Peyer's patch (tissue), 4 donors: ENCODE measurements at regions not wholly inside any gene's neighbourhood (a gene's known extent, or its start where the extent isn't known, plus 50 kb on each side); places are given as distances from the start of the nearest gene placed in this dataset.

Experiments
- DNase-seq, 3 donors: peaks; one replicate each; pipeline ENCODE4 v3.0.0-alpha.2; 2017 to 2019
- H3K27ac ChIP-seq, 4 donors: fragments of 200-600 bp; sonication (generic); one replicate each; pipeline ENCODE4 v1.5.1; 2016 to 2019
- H3K27me3 ChIP-seq, 2 donors: fragments of 200-600 bp; sonication (generic); one replicate each; pipeline ENCODE4 v1.5.1; 2019
- H3K36me3 ChIP-seq, 3 donors: fragments of 200-600 bp; sonication (generic); one replicate each; pipeline ENCODE4 v1.5.1; 2016 to 2019
- H3K4me1 ChIP-seq, 4 donors: fragments of 200-600 bp; sonication (generic); one replicate each; pipeline ENCODE4 v1.5.1; 2016 to 2019
- H3K4me3 ChIP-seq, 4 donors: fragments of 200-600 bp; sonication (generic); 1 replicate in 3 of 4; 2 replicates in 1 of 4; pipeline ENCODE4 v1.5.1; 2016 to 2019; ENCODE audit warnings: mild to moderate bottlenecking in 1 of 4
- H3K9me3 ChIP-seq, 4 donors: fragments of 200-600 bp; sonication (generic); one replicate each; pipeline ENCODE4 v1.5.1; 2016 to 2019; ENCODE audit warnings: mild to moderate bottlenecking in 1 of 4
- POLR2A ChIP-seq, 2 donors: fragments of 450-650 bp; IDR thresholded peaks; one replicate each; pipeline ENCODE4 v1.5.1; 2017; ENCODE audit warnings: antibody characterized with exemption in 2 of 2, mild to moderate bottlenecking in 2 of 2, moderate library complexity in 2 of 2
- TF ChIP-seq, protein P1 (sequence below), 6 experiments: fragments of 450-650 bp in 4 of 6; fragments of 200-600 bp in 2 of 6; sonication (generic) in 1 of 6; IDR thresholded peaks; one replicate each; pipeline ENCODE4 v1.5.1; 2017 to 2019; ENCODE audit warnings: antibody characterized with exemption in 6 of 6, mild to moderate bottlenecking in 3 of 6, moderate library complexity in 1 of 6

DNA sequence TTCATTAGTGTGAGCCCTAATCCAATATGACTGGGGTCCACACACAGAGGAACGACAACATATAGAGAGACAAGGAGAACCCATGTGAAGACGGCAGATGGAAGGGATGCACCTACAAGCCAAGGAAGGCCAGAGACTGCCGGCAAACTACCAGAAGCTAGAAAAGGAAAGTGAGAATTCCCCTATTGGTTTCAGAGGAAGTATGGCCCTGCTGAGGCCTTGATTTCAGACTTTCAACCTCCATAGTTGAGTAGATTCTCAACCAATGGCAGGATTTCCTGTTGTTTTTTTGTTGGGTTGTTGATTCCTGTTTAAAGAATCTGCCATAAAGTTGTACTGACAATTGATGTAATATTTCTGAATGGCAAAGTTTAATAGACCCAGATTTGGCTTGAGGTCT, 241.5 kb downstream of the SATB2 start:
- Histone ChIP-seq H3K9me3 (no peaks in the 10 kb centered on the region), H3K4me3 (no peak overlapping the region), H3K4me1 (no peaks in the 10 kb centered on the region), H3K27me3 (no peaks in the 10 kb centered on the region), H3K27ac (no peak overlapping the region), H3K36me3 (no peaks in the 10 kb centered on the region)
- DNase-seq: no peak
- TF ChIP-seq, protein P1, sequence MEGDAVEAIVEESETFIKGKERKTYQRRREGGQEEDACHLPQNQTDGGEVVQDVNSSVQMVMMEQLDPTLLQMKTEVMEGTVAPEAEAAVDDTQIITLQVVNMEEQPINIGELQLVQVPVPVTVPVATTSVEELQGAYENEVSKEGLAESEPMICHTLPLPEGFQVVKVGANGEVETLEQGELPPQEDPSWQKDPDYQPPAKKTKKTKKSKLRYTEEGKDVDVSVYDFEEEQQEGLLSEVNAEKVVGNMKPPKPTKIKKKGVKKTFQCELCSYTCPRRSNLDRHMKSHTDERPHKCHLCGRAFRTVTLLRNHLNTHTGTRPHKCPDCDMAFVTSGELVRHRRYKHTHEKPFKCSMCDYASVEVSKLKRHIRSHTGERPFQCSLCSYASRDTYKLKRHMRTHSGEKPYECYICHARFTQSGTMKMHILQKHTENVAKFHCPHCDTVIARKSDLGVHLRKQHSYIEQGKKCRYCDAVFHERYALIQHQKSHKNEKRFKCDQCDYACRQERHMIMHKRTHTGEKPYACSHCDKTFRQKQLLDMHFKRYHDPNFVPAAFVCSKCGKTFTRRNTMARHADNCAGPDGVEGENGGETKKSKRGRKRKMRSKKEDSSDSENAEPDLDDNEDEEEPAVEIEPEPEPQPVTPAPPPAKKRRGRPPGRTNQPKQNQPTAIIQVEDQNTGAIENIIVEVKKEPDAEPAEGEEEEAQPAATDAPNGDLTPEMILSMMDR (IDR thresholded peaks at IDR 0.05): no peak
- TF ChIP-seq POLR2A (IDR thresholded peaks at IDR 0.05): no peak

DNA sequence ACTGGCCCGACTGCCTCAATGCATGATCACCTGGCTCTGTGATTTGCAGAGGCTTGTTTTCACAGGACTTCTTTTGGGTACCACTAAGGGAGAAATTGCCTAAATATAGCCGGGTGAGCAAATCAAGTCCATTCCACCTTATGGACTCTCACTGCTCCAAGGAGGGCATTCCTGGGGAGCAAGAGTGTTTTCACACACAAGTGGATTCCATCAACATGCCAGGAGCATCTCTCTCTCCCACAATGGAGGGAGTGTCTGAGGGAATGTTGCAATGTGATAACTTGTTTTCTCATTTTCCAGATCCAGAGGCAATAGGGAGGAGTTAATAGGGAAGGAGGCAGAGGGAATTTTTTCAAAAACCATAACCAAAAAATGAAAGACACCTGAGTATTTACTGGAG, 250.7 kb downstream of the SATB2 start:
- no peaks in the 10 kb centered on the region for H3K36me3 ChIP-seq
- no peak for DNase-seq

DNA sequence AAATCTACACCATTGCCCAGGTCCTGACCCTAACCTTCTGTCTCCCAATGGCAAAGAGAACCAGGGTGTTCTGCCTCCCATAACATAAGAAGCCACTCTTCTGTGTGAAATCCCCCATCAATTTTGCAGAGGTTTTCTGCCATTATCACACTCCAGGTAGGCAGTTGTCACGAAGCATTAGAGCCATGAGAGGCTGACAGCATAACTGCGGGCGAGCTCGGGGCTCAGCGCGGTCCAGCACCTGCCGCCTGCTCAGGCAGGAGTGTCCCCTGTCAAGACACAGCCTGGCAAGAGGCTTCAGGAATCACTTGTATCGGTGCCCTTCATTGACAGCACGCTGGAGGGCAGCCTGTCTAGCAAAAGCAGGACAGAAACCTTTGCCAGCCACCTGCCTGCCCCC, 251.2 kb downstream of the SATB2 start:
- H3K9me3 ChIP-seq: no peaks in the 10 kb centered on the region
- H3K4me3 ChIP-seq: no peak overlapping the region
- TF ChIP-seq, protein P1 (IDR thresholded peaks at IDR 0.05): no peak
- no peak for TF ChIP-seq POLR2A (IDR thresholded peaks at IDR 0.05)
- no peak for DNase-seq
- no peaks in the 10 kb centered on the region for H3K36me3 ChIP-seq
- H3K27me3 ChIP-seq: no peaks in the 10 kb centered on the region
- H3K4me1 ChIP-seq: no peaks in the 10 kb centered on the region
- no peak overlapping the region for H3K27ac ChIP-seq

More for the DNA sequence above, 250.7 kb downstream of the SATB2 start:
- Histone ChIP-seq H3K4me1 (no peaks in the 10 kb centered on the region), H3K4me3 (no peak overlapping the region), H3K27me3 (no peaks in the 10 kb centered on the region), H3K9me3 (no peaks in the 10 kb centered on the region), H3K27ac (no peak overlapping the region)
- TF ChIP-seq, protein P1 (IDR thresholded peaks at IDR 0.05): no peak
- no peak for TF ChIP-seq POLR2A (IDR thresholded peaks at IDR 0.05)

DNA sequence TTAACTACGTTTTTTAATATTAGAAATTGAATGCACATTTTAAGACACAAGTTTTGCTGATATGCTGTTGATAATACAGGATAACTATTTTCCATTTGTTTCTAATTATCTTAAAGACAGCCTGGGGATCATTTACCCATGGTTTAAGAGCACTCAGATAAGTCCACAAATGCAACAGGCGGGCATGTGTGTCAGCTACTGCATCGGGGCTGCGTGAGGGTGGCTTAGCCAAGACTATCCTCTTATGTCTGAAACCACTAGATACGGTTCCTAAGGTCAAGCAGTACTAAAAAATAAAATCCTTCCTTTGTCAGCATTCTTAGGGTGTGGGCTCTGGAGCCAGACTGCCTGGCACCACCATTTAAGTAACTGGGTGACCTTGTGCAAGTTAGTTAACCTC, 254.8 kb downstream of the SATB2 start:
- TF ChIP-seq, protein P1 (IDR thresholded peaks at IDR 0.05): no peak
- no peak for TF ChIP-seq POLR2A (IDR thresholded peaks at IDR 0.05)

DNA sequence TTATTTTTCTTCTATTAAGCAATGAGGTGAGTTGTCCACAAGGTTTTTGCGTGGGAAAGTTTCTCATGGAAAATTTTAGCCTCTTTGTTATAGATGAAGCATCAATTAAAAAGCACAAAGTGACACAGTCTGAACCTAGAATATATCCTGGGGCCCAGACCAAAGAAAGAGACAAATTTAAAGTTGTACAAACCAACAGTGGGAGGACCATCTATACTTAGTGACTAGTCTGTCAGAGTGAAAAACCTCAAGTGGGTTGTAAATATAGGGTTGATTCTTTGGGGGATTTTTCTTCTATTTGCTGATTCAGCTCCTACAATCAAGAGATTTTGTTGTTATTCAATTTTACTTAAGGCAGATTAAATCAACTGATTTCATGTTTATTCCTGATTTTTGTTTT, 256.2 kb downstream of the SATB2 start:
- H3K4me3 ChIP-seq: no peak overlapping the region
- no peaks in the 10 kb centered on the region for H3K9me3 ChIP-seq
- no peak overlapping the region for H3K27ac ChIP-seq
- TF ChIP-seq, protein P1 (IDR thresholded peaks at IDR 0.05): no peak
- no peak for TF ChIP-seq POLR2A (IDR thresholded peaks at IDR 0.05)
- DNase-seq: no peak
- no peaks in the 10 kb centered on the region for H3K36me3 ChIP-seq
- H3K4me1 ChIP-seq: no peaks in the 10 kb centered on the region
- no peaks in the 10 kb centered on the region for H3K27me3 ChIP-seq

More for the DNA sequence above, 254.8 kb downstream of the SATB2 start:
- Histone ChIP-seq H3K9me3 (no peaks in the 10 kb centered on the region), H3K4me1 (no peaks in the 10 kb centered on the region), H3K27ac (no peak overlapping the region), H3K4me3 (no peak overlapping the region), H3K27me3 (no peaks in the 10 kb centered on the region), H3K36me3 (no peaks in the 10 kb centered on the region)
- no peak for DNase-seq

DNA sequence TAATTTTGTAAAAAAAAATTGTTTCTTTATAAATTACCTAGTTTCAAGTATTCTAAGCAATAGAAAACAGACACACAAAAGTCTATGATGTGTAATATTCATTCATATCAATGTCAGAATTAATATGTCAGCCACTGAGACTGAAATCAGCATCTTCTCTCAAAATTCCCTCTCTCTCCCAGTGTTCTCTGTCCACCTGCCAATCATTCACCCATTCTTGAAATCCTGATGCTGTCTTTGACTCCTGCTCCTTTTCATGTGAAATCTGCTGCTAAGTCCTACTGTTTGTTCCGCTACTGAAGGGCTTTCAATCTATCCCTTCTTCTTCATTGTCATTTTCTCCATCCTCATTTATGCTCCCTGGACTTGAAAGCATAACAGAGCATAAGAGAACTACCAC, 257.9 kb downstream of the SATB2 start:
- no peak for DNase-seq
- no peak overlapping the region for H3K27ac ChIP-seq
- H3K4me1 ChIP-seq: no peaks in the 10 kb centered on the region
- no peaks in the 10 kb centered on the region for H3K36me3 ChIP-seq
- no peak overlapping the region for H3K4me3 ChIP-seq
- H3K9me3 ChIP-seq: no peaks in the 10 kb centered on the region
- no peaks in the 10 kb centered on the region for H3K27me3 ChIP-seq
- TF ChIP-seq POLR2A (IDR thresholded peaks at IDR 0.05): no peak
- TF ChIP-seq, protein P1 (IDR thresholded peaks at IDR 0.05): no peak
